ENCODE measurements at regions not wholly inside any gene's neighbourhood (a gene's known extent, or its start where the extent isn't known, plus 50 kb on each side); places are given as distances from the start of the nearest gene placed in this dataset.
"Not testable (repeated sequence)": the region's sequence is repeated elsewhere in the genome, so short reads cannot be mapped to it uniquely, and the experiment has no call there.

- intact Hi-C loops (cut with DNase I; ENCODE audit: low total_unique reads), result no loop called here
- no peak overlapping the region for H3K4me3 ChIP-seq (ENCODE audit: low read depth, poor library complexity, severe bottlenecking)
- WGBS, 2 donors, result 68 to 71% methylated on average over 4 of the region's 4 CpGs
- TF ChIP-seq CTCF (IDR thresholded peaks at IDR 0.05), result no peak
- no peak for TF ChIP-seq POLR2A (IDR thresholded peaks at IDR 0.05)
- DNase-seq (ENCODE audit: low spot score in 2 of 2), result no peak
Observed at GRCh38 chr6:92682516-92683398, 736.6 kb downstream of the EPHA7 start.

- intact Hi-C loops (cut with DNase I; ENCODE audit: low total_unique reads), result no loop called here
- 78 to 84% methylated on average over 1 of the region's 1 CpG for WGBS, 2 donors
- H3K4me3 ChIP-seq (ENCODE audit: low read depth, poor library complexity, severe bottlenecking), result no peak overlapping the region
- no peak for TF ChIP-seq CTCF (IDR thresholded peaks at IDR 0.05)
- TF ChIP-seq POLR2A (IDR thresholded peaks at IDR 0.05), result no peak
- no peak for DNase-seq (ENCODE audit: low spot score in 2 of 2)
Observed at GRCh38 chr6:92681401-92681800, 738.0 kb downstream of the EPHA7 start.

GRCh38 chr6:92671462-92671861, 747.9 kb downstream of the EPHA7 start:
- intact Hi-C loops (cut with DNase I; ENCODE audit: low total_unique reads); H3K4me3 ChIP-seq (ENCODE audit: low read depth, poor library complexity, severe bottlenecking); DNase-seq (ENCODE audit: low spot score in 2 of 2): not testable (repeated sequence)

GRCh38 chr6:92667843-92668242, 751.5 kb downstream of the EPHA7 start:
- no peak for TF ChIP-seq POLR2A (IDR thresholded peaks at IDR 0.05)
- intact Hi-C loops (cut with DNase I; ENCODE audit: low total_unique reads), result no loop called here
- DNase-seq (ENCODE audit: low spot score in 2 of 2), result no peak
- 48 to 50% methylated on average over 5 of the region's 5 CpGs for whole genome bisulfite sequencing, 2 donors
- H3K4me3 ChIP-seq (ENCODE audit: low read depth, poor library complexity, severe bottlenecking), result no peak overlapping the region

- no peak for DNase-seq (ENCODE audit: low spot score in 2 of 2)
- H3K4me3 ChIP-seq (ENCODE audit: low read depth, poor library complexity, severe bottlenecking), result no peak overlapping the region
- TF ChIP-seq POLR2A (IDR thresholded peaks at IDR 0.05) (no peak), CTCF (IDR thresholded peaks at IDR 0.05) (no peak)
- 64 to 67% methylated on average over 5 of the region's 5 CpGs for WGBS, 2 donors
- intact Hi-C loops (cut with DNase I; ENCODE audit: low total_unique reads), result no loop called here
Observed at GRCh38 chr6:92648364-92649086, 770.8 kb downstream of the EPHA7 start.

- WGBS, 2 donors, result 40 to 46% methylated on average over 5 of the region's 5 CpGs
- TF ChIP-seq POLR2A (IDR thresholded peaks at IDR 0.05), result no peak
- TF ChIP-seq CTCF (IDR thresholded peaks at IDR 0.05), result no peak
- intact Hi-C loops (cut with DNase I; ENCODE audit: low total_unique reads), result no loop called here
- no peak overlapping the region for H3K4me3 ChIP-seq (ENCODE audit: low read depth, poor library complexity, severe bottlenecking)
- no peak for DNase-seq (ENCODE audit: low spot score in 2 of 2)
Observed at GRCh38 chr6:92647630-92648029, 771.7 kb downstream of the EPHA7 start.

- DNase-seq (ENCODE audit: low spot score in 2 of 2); H3K4me3 ChIP-seq (ENCODE audit: low read depth, poor library complexity, severe bottlenecking); intact Hi-C loops (cut with DNase I; ENCODE audit: low total_unique reads): not testable (repeated sequence)
- 79 to 82% methylated on average over 25 of the region's 25 CpGs for WGBS, 2 donors
Observed at GRCh38 chr6:92644104-92644791, 775.1 kb downstream of the EPHA7 start.
